ENCODE measurements at regions not wholly inside any gene's neighbourhood (a gene's known extent, or its start where the extent isn't known, plus 50 kb on each side); places are given as distances from the start of the nearest gene placed in this dataset.

DNA sequence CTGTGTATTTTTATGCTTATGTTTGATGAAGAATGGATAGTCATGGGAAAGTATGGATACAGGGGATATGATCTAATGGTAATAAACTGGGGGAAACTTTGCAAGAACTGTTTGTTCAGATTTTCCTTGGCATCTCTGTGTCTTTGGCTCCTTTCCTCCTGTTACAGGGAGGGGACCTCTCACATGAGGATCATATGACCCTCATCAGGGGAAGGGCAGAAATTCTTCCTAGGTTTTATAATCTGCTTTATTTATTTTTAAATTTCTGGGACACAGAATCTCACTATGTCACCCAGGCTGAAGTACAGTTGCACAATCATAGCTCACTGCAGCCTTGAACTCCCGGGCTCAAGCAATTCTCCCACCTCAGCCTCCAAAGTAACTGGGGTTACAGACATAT lies 526.5 kb downstream of the CCER1 start:
- peaks cover 0 to 17% (median 0%) of the 10 kb centered on the region in 3 donors for H3K4me1 ChIP-seq
- no peaks in the 10 kb centered on the region for H3K27me3 ChIP-seq
- 60 to 67% methylated on average over 1 of the region's 1 CpG for WGBS, 2 donors (ENCODE audit: low coverage in 1 of 2)
- H3K4me3 ChIP-seq: no peak overlapping the region
- no peaks in the 10 kb centered on the region for H3K36me3 ChIP-seq
- peak; percentile 43 for ATAC-seq
- no peak overlapping the region for H3K27ac ChIP-seq
- no peaks in the 10 kb centered on the region for H3K9me3 ChIP-seq
- no peak for TF ChIP-seq EP300 (IDR thresholded peaks at IDR 0.05)
- TF ChIP-seq, protein P1, sequence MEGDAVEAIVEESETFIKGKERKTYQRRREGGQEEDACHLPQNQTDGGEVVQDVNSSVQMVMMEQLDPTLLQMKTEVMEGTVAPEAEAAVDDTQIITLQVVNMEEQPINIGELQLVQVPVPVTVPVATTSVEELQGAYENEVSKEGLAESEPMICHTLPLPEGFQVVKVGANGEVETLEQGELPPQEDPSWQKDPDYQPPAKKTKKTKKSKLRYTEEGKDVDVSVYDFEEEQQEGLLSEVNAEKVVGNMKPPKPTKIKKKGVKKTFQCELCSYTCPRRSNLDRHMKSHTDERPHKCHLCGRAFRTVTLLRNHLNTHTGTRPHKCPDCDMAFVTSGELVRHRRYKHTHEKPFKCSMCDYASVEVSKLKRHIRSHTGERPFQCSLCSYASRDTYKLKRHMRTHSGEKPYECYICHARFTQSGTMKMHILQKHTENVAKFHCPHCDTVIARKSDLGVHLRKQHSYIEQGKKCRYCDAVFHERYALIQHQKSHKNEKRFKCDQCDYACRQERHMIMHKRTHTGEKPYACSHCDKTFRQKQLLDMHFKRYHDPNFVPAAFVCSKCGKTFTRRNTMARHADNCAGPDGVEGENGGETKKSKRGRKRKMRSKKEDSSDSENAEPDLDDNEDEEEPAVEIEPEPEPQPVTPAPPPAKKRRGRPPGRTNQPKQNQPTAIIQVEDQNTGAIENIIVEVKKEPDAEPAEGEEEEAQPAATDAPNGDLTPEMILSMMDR (IDR thresholded peaks at IDR 0.05): no peak
- TF ChIP-seq POLR2A (IDR thresholded peaks at IDR 0.05): no peak
- no peak for TF ChIP-seq POLR2AphosphoS5 (IDR thresholded peaks at IDR 0.05)

DNA sequence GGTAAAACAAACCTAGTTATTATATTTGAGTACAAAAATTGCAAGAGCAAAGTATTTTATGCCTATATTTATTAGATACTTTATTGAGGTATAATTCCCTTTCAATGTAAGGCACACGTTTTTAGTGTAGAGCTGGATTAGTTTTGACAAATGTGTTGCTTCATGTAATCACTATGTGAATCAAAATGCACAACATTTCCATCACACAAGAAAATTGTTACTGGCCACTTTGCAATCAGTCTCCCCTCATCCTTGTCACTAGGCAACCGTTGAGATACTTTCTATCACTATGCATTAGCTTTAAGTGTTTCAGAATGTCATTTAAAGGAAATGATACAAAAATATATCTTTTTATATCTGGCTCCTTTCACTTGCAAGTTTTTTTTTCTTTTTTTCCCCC lies 531.0 kb downstream of the CCER1 start:
- ATAC-seq: no peak
- H3K4me1 ChIP-seq: peaks cover 0 to 17% (median 0%) of the 10 kb centered on the region in 3 donors
- TF ChIP-seq, protein P1 (IDR thresholded peaks at IDR 0.05): no peak
- 56 to 72% methylated on average over 2 of the region's 2 CpGs for WGBS, 2 donors (ENCODE audit: low coverage in 1 of 2)
- H3K4me3 ChIP-seq: no peak overlapping the region
- H3K36me3 ChIP-seq: no peaks in the 10 kb centered on the region
- no peak overlapping the region for H3K27ac ChIP-seq
- H3K9me3 ChIP-seq: no peaks in the 10 kb centered on the region
- H3K27me3 ChIP-seq: no peaks in the 10 kb centered on the region

DNA sequence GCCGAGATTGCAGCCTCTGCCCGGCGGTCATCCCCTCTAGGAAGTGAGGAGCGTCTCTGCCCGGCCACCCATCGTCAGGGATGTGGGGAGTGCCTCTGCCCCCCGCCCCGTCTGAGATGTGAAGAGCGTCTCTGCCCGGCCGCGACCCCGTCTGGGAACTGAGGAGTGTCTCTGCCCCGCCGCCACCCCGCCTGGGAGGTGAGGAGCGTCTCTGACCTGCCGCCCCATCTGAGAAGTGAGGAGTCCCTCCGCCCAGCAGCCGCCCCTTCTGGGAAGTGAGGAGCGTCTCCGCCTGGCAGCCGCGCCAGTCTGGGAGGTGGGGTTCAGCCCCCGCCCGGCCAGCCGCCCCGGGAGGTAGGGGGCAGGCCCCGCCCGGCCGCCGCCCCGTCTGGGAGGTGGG lies 544.0 kb downstream of the CCER1 start:
- H3K36me3 ChIP-seq: no peaks in the 10 kb centered on the region
- no peak for ATAC-seq
- no peak overlapping the region for H3K4me3 ChIP-seq
- H3K4me1 ChIP-seq: no peaks in the 10 kb centered on the region
- WGBS, 2 donors (ENCODE audit: low coverage in 1 of 2): no CpG with 5 or more reads among the region's 33 CpGs
- no peak overlapping the region for H3K27ac ChIP-seq
- no peaks in the 10 kb centered on the region for H3K27me3 ChIP-seq
- H3K9me3 ChIP-seq: no peaks in the 10 kb centered on the region
- TF ChIP-seq EP300 (IDR thresholded peaks at IDR 0.05) (no peak), POLR2AphosphoS5 (IDR thresholded peaks at IDR 0.05) (no peak), POLR2A (IDR thresholded peaks at IDR 0.05) (no peak)
- TF ChIP-seq, protein P1 (IDR thresholded peaks at IDR 0.05): no peak

DNA sequence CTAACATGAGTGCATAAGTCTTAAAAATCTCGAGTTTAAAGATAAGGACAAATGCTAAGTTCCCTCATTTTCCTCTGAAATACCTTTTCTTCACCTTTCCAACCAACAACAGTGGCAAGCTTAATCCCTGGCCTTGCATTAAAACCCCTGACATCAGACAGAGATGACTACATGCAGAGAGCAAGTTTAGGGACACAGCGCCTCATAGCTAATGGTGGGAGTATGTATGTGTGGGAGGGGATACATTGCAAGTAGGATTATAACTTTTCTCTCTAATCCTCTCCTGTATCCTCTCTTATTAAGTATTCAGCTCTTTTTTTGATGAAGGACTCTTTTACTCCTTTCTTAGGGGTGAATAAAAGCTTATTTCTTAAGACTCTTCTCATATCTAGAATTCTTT lies 547.1 kb downstream of the CCER1 start:
- Histone ChIP-seq H3K36me3 (no peaks in the 10 kb centered on the region), H3K27me3 (no peaks in the 10 kb centered on the region), H3K27ac (no peak overlapping the region), H3K9me3 (no peaks in the 10 kb centered on the region), H3K4me3 (no peak overlapping the region), H3K4me1 (no peaks in the 10 kb centered on the region)
- 46 to 67% methylated on average over 2 of the region's 2 CpGs for WGBS, 2 donors (ENCODE audit: low coverage in 1 of 2)
- TF ChIP-seq EP300 (IDR thresholded peaks at IDR 0.05) (no peak), POLR2A (IDR thresholded peaks at IDR 0.05) (no peak), POLR2AphosphoS5 (IDR thresholded peaks at IDR 0.05) (no peak)
- TF ChIP-seq, protein P1 (IDR thresholded peaks at IDR 0.05): no peak
- no peak for ATAC-seq

DNA sequence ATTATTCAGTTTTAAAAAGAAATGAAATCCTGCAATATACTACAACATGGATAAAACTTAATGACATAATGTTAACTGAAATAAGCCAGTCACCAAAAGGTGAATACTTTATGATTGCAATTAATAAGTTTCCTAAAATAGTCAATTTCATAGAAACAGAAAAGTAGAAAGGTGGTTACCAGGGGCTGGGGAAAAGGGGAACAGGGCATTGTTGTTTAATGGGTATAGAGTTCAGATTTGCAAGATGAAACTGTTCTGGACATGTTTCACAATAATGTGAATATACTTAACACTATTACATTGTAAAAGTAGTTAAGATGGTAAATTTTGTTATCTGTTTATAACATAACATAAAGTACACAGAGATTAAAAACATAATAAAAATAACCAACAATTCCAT lies 550.9 kb downstream of the CCER1 start:
- no peak overlapping the region for H3K27ac ChIP-seq
- H3K4me1 ChIP-seq: no peaks in the 10 kb centered on the region
- H3K4me3 ChIP-seq: no peak overlapping the region
- ATAC-seq: no peak
- TF ChIP-seq, protein P1 (IDR thresholded peaks at IDR 0.05): no peak
- no peak for TF ChIP-seq POLR2A (IDR thresholded peaks at IDR 0.05)
- TF ChIP-seq POLR2AphosphoS5 (IDR thresholded peaks at IDR 0.05): no peak
- TF ChIP-seq EP300 (IDR thresholded peaks at IDR 0.05): no peak
- no peaks in the 10 kb centered on the region for H3K27me3 ChIP-seq
- H3K36me3 ChIP-seq: no peaks in the 10 kb centered on the region
- no peaks in the 10 kb centered on the region for H3K9me3 ChIP-seq

All from gastroesophageal sphincter (tissue), 4 donors.